ENCODE measurements at regions not wholly inside any gene's neighbourhood (a gene's known extent, or its start where the extent isn't known, plus 50 kb on each side); places are given as distances from the start of the nearest gene placed in this dataset.

- DNase-seq = no peak
- no peak for TF ChIP-seq CTCF (IDR thresholded peaks at IDR 0.05; ENCODE audit: low read depth, low read length)
- Histone ChIP-seq H3K9me3 (ENCODE audit: severe bottlenecking) (no peaks in the 10 kb centered on the region), H3K27me3 (ENCODE audit: insufficient read depth, low read depth, severe bottlenecking) (no peaks in the 10 kb centered on the region), H3K36me3 (no peaks in the 10 kb centered on the region), H3K27ac (no peak overlapping the region), H3K4me3 (ENCODE audit: low read depth, low read length) (no peak overlapping the region)
Measured at GRCh38 chr3:41106691-41107090, 92.6 kb upstream of the CTNNB1 start.

- no peak overlapping the region for H3K27ac ChIP-seq
- no peaks in the 10 kb centered on the region for H3K27me3 ChIP-seq (ENCODE audit: insufficient read depth, low read depth, severe bottlenecking)
- H3K36me3 ChIP-seq = no peaks in the 10 kb centered on the region
- DNase-seq = no peak
- H3K4me3 ChIP-seq (ENCODE audit: low read depth, low read length) = no peak overlapping the region
- H3K9me3 ChIP-seq (ENCODE audit: severe bottlenecking) = no peaks in the 10 kb centered on the region
- TF ChIP-seq CTCF (IDR thresholded peaks at IDR 0.05; ENCODE audit: low read depth, low read length) = no peak
Measured at GRCh38 chr3:41111011-41111410, 88.3 kb upstream of the CTNNB1 start.

GRCh38 chr3:41112466-41112865 is 86.8 kb upstream of the CTNNB1 start:
- TF ChIP-seq CTCF (IDR thresholded peaks at IDR 0.05; ENCODE audit: low read depth, low read length) = no peak
- no peak for DNase-seq
- Histone ChIP-seq H3K4me3 (ENCODE audit: low read depth, low read length) (no peak overlapping the region), H3K27ac (no peak overlapping the region), H3K36me3 (no peaks in the 10 kb centered on the region), H3K9me3 (ENCODE audit: severe bottlenecking) (no peaks in the 10 kb centered on the region), H3K27me3 (ENCODE audit: insufficient read depth, low read depth, severe bottlenecking) (no peaks in the 10 kb centered on the region)

GRCh38 chr3:41115069-41115468 is 84.2 kb upstream of the CTNNB1 start:
- TF ChIP-seq CTCF (IDR thresholded peaks at IDR 0.05; ENCODE audit: low read depth, low read length) = no peak
- Histone ChIP-seq H3K9me3 (ENCODE audit: severe bottlenecking) (no peaks in the 10 kb centered on the region), H3K4me3 (ENCODE audit: low read depth, low read length) (no peak overlapping the region), H3K27ac (no peak overlapping the region), H3K27me3 (ENCODE audit: insufficient read depth, low read depth, severe bottlenecking) (no peaks in the 10 kb centered on the region), H3K36me3 (no peaks in the 10 kb centered on the region)
- no peak for DNase-seq

- no peaks in the 10 kb centered on the region for H3K9me3 ChIP-seq (ENCODE audit: severe bottlenecking)
- no peaks in the 10 kb centered on the region for H3K36me3 ChIP-seq
- TF ChIP-seq CTCF (IDR thresholded peaks at IDR 0.05; ENCODE audit: low read depth, low read length) = no peak
- no peak overlapping the region for H3K27ac ChIP-seq
- H3K4me3 ChIP-seq (ENCODE audit: low read depth, low read length) = no peak overlapping the region
- H3K27me3 ChIP-seq (ENCODE audit: insufficient read depth, low read depth, severe bottlenecking) = no peaks in the 10 kb centered on the region
- DNase-seq = no peak
Measured at GRCh38 chr3:41116851-41117250, 82.5 kb upstream of the CTNNB1 start.

- no peak for TF ChIP-seq CTCF (IDR thresholded peaks at IDR 0.05; ENCODE audit: low read depth, low read length)
- no peak for DNase-seq
- no peak overlapping the region for H3K4me3 ChIP-seq (ENCODE audit: low read depth, low read length)
- H3K9me3 ChIP-seq (ENCODE audit: severe bottlenecking) = no peaks in the 10 kb centered on the region
- no peaks in the 10 kb centered on the region for H3K36me3 ChIP-seq
- no peak overlapping the region for H3K27ac ChIP-seq
- H3K27me3 ChIP-seq (ENCODE audit: insufficient read depth, low read depth, severe bottlenecking) = no peaks in the 10 kb centered on the region
Measured at GRCh38 chr3:41117398-41117870, 81.9 kb upstream of the CTNNB1 start.
